ENCODE measurements at regions not wholly inside any gene's neighbourhood (a gene's known extent, or its start where the extent isn't known, plus 50 kb on each side); places are given as distances from the start of the nearest gene placed in this dataset.
"Not testable (repeated sequence)": the region's sequence is repeated elsewhere in the genome, so short reads cannot be mapped to it uniquely, and the experiment has no call there.

- no peak for DNase-seq (ENCODE audit: low spot score)
Measured at GRCh38 chr4:54403700-54404453, 174.8 kb downstream of the PDGFRA start.

GRCh38 chr4:54409270-54409817 lies 180.3 kb downstream of the PDGFRA start:
- DNase-seq (ENCODE audit: low spot score): not testable (repeated sequence)

DNA sequence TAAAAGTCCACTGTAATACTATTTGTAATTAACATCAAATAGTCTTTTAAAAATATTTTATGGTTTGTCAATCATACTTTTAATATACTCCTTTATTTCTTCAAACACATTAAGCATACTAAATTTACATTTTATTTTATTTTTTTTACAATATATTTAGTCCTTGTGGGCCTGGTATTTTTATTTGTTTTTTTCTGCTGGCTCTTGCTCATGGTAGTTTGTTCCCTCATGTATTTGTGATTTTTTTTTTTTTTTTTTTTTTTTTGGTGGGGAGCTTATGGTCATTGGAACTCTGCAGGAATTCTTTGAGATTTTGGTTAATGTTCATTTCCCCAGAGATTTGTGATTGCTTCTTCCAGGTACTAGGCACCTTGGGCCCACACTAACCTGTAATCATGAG lies 185.5 kb downstream of the PDGFRA start:
- DNase-seq (ENCODE audit: low spot score): no peak

DNA sequence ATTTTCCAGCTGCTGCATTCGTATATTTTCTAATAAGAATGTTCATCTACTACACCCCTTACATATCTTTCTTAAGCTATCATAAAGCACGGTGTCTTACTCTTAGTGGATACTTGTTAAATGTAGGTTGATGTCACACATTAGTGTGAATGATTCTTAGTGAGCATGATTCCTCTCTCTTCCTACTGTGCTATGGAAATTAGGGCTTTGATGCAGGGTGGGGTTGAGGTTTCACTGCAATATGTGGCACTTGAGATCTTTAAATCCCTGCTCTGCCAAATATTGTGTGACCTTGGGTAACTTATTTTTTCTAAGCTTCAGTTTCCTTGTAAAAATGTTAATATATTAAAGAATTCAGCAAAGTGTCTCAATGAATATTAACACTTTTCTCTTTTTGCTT lies 188.4 kb downstream of the PDGFRA start:
- DNase-seq (ENCODE audit: low spot score): no peak

- DNase-seq (ENCODE audit: low spot score): no peak
Measured at GRCh38 chr4:54418468-54418867, 189.4 kb downstream of the PDGFRA start.

GRCh38 chr4:54423066-54423465 lies 194.0 kb downstream of the PDGFRA start:
- DNase-seq (ENCODE audit: low spot score): no peak

GRCh38 chr4:54427826-54428225 lies 198.7 kb downstream of the PDGFRA start:
- DNase-seq (ENCODE audit: low spot score): no peak

DNA sequence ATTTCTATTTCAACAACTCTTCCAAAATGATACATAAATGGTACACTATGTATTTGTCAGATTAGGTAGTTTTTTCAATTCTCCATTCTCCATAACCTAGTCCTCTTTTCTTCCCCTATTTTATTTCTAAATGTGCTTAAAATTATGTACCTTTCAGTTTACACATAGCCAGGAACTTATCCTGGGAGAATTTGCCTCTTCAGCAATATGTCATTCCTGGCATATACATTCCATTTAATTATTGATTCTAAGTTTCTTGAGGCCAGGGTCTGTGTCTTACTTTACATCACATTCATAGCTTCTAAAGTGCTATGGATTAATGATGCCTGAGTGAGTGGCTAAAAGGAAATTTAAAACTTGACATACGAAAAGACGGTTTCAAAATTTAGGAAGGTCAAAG lies 199.8 kb downstream of the PDGFRA start:
- no peak for DNase-seq (ENCODE audit: low spot score)

- DNase-seq (ENCODE audit: low spot score): no peak
Measured at GRCh38 chr4:54433686-54434085, 204.6 kb downstream of the PDGFRA start.

GRCh38 chr4:54439831-54440243 lies 210.7 kb downstream of the PDGFRA start:
- DNase-seq (ENCODE audit: low spot score): no peak

- DNase-seq (ENCODE audit: low spot score): no peak
Measured at GRCh38 chr4:54440394-54441136, 211.5 kb downstream of the PDGFRA start.

- no peak for DNase-seq (ENCODE audit: low spot score)
Measured at GRCh38 chr4:54445866-54446265, 211.9 kb upstream of the KIT start.

DNA sequence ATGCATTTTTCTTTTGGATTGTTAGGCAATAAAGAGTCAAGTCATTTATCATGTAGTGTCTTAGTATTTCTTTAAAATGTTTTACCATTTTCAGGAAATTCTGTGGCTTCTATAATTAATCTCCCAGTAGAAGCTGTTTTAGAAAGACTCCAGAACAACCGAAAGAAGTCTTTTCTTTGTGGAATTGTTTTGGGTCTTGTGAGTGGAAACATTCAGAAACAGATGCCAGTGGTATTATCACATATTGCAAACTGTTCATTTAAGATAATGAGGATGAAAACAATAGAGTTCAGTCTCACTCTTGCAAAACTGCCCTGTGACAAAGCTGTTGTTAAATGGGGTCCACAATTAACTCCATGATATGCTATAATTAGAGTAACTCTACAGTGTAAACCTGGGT lies 211.2 kb upstream of the KIT start:
- no peak for DNase-seq (ENCODE audit: low spot score)

DNA sequence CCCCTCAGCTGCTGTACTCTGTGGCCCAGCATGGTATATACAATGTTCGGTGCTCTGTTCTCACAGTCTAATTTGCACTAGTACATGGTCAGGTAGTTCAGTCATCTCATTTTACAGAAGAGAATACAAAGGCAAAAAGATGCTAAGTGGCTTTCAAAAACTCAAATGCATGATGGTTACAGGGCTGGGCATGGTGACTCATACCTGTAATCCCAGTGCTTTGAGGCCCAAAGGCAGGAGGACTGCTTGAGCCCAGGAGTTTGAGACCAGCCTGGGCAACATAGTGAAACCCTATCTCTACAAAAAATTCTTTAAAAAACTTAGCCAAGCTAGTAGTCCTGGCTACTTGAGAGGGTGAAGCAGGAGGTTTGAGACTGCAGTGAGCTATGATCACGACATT lies 210.5 kb upstream of the KIT start:
- DNase-seq (ENCODE audit: low spot score): no peak

- no peak for DNase-seq (ENCODE audit: low spot score)
Measured at GRCh38 chr4:54449999-54450398, 207.8 kb upstream of the KIT start.

- DNase-seq (ENCODE audit: low spot score): not testable (repeated sequence)
Measured at GRCh38 chr4:54466960-54467359, 190.8 kb upstream of the KIT start.

DNA sequence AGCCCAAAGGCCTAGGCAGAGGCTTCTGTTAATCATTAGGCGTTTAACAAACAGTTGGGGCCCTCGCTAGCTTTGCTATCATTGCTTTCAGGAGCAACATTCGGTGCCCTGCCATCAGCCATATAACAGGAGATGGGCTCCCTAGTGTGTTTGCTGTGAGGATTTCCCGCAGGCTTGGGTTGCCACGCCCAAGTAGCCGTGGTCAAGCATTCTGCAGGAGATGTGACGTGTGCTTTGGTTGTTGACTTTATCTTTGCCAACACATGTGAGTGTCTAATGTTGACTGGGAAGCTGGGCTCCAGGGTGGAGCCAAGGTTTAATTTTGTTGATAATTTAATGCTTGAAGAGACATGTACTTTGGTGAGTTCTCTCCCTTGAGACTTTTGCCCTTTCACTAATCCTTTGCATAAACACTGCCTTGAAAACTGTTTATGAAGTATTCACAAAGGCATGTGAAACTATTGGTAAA lies 184.6 kb upstream of the KIT start:
- no peak for DNase-seq (ENCODE audit: low spot score)

DNA sequence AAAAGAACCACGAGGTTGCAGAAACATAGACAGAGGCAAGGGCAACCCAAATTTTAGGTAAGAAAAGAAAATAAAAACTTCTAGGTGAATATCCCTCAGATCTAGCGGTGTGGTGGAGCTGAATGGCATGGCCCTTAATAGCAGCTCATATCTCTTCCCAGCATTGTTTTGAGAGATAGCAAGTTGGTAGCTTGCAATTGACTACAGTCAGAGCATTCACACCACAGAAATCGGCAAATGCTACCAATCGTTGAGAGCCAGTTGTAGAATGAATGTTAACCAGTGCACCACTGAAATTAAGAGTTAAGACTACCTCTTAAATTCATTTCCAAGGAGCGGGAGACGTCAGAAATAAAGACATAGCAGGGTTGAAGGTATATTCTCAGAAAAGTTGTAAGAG lies 184.0 kb upstream of the KIT start:
- no peak for DNase-seq (ENCODE audit: low spot score)

DNA sequence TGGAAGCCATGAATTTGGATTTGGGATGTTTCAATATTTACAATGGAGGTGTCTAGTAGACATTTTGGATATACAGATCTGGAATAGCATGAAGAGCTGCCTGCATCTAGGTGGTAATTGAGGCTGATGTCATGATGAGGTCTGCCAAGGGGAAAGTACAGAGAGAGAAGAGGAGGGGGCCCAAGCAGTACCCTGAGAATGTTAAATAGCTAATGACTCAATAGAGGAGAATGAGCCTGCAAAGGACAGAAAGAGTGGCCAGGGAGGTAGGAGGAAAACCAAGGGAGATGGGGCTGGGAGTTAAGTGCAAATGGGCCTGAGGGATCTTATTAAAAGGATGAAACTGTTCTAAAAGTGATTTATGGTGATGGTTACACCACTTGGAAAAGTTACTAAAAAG lies 182.2 kb upstream of the KIT start:
- DNase-seq (ENCODE audit: low spot score): no peak

GRCh38 chr4:54482529-54483200 lies 175.1 kb upstream of the KIT start:
- no peak for DNase-seq (ENCODE audit: low spot score)

DNA sequence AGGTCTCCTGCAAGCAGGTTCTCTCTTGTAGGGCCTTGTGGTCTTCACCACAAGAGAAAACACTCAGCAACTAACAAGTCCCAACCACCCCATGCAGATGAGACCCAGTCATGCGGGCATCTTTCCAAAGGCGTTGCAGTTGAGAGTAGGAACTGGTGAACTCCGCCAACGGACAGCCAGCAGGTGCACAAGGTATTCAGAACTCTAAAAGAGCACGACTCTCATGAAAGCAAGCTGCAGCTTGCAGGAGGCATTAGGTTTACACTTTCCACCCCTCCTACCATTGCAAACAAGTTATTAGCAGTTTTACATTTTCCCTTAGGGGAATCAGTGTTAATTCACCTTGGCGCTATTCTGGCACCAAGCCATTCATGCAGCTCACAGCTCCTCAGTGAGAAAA lies 173.4 kb upstream of the KIT start:
- no peak for DNase-seq (ENCODE audit: low spot score)

GRCh38 chr4:54487491-54487890 lies 170.3 kb upstream of the KIT start:
- no peak for DNase-seq (ENCODE audit: low spot score)

- DNase-seq (ENCODE audit: low spot score): no peak
Measured at GRCh38 chr4:54493862-54494261, 163.9 kb upstream of the KIT start.

Measured in D341Med (cell line).